Neural cell (in vitro differentiated cells): ENCODE measurements at regions not wholly inside any gene's neighbourhood (a gene's known extent, or its start where the extent isn't known, plus 50 kb on each side); places are given as distances from the start of the nearest gene placed in this dataset.

Experiments
- H2AFZ ChIP-seq: fragments of 200-600, 300-800 bp; sonication (generic), shearing (Covaris generic); 2 replicates; pipeline ENCODE4 v1.6.0; 2014; ENCODE audit warnings: low read depth, mild to moderate bottlenecking, antibody characterized with exemption, low read length, moderate library complexity
- H3F3A ChIP-seq: fragments of 200-600 bp; shearing (Covaris generic); 2 replicates; pipeline ENCODE4 v1.6.1; 2016; ENCODE audit warnings: mild to moderate bottlenecking, moderate library complexity, mixed read lengths, antibody characterized with exemption, low read length; ENCODE audit not compliant: insufficient read depth, poor library complexity, severe bottlenecking
- H3K27ac ChIP-seq: fragments of 200-600, 300-800 bp; sonication (generic), shearing (Covaris generic); 2 replicates; pipeline ENCODE4 v1.5.1; 2014; ENCODE audit warnings: mild to moderate bottlenecking, low read length, moderate library complexity
- H3K27me3 ChIP-seq: fragments of 300-800, 200-600 bp; sonication (generic), shearing (Covaris generic); 2 replicates; pipeline ENCODE4 v1.6.0; 2014; ENCODE audit warnings: mild to moderate bottlenecking, low read depth, low read length, moderate library complexity; ENCODE audit not compliant: insufficient read depth
- H3K36me3 ChIP-seq: fragments of 300-800, 200-600 bp; sonication (generic), shearing (Covaris generic); 2 replicates; pipeline ENCODE4 v1.5.1; 2014; ENCODE audit warnings: mild to moderate bottlenecking, antibody characterized with exemption, low read length, moderate library complexity; ENCODE audit not compliant: insufficient read depth
- H3K4me2 ChIP-seq: fragments of 300-800, 200-600 bp; sonication (generic), shearing (Covaris generic); 2 replicates; pipeline ENCODE4 v1.6.0; 2014; ENCODE audit warnings: mild to moderate bottlenecking, low read length
- H3K4me3 ChIP-seq: fragments of 300-800, 200-600 bp; sonication (generic), shearing (Covaris generic); 2 replicates; pipeline ENCODE4 v1.5.1; 2014; ENCODE audit warnings: mild to moderate bottlenecking, low read length, moderate library complexity
- H3K79me2 ChIP-seq: fragments of 200-600 bp; shearing (Covaris generic); replicated peaks from 2 replicates; pipeline ENCODE4 v1.6.0; 2014; ENCODE audit warnings: mild to moderate bottlenecking, low read length, moderate library complexity; ENCODE audit not compliant: insufficient read depth
- H3K9ac ChIP-seq: fragments of 300-800, 200-600 bp; sonication (generic), shearing (Covaris generic); 2 replicates; pipeline ENCODE4 v1.6.1; 2016; ENCODE audit warnings: mild to moderate bottlenecking, low read length, mixed read lengths
- H3K9me2 ChIP-seq: fragments of 200-600 bp; shearing (Covaris generic); 2 replicates; pipeline ENCODE4 v1.6.1; 2016; ENCODE audit warnings: mild to moderate bottlenecking, low read length, mixed read lengths; ENCODE audit not compliant: insufficient read depth
- H3K9me3 ChIP-seq: fragments of 200-600, 300-800 bp; sonication (generic), shearing (Covaris generic); 2 replicates; pipeline ENCODE4 v1.6.1; 2016; ENCODE audit warnings: mild to moderate bottlenecking, mixed run types, low read length, moderate library complexity, mixed read lengths
- H4K20me1 ChIP-seq: fragments of 200-600 bp; shearing (Covaris generic); 2 replicates; pipeline ENCODE4 v1.6.1; 2016; ENCODE audit warnings: mild to moderate bottlenecking, mixed run types; ENCODE audit not compliant: insufficient read depth
- EP300 ChIP-seq: fragments of 450-650 bp; conservative IDR thresholded peaks from 2 replicates; pipeline ENCODE4 v1.6.1; 2014; ENCODE audit warnings: antibody characterized with exemption, mild to moderate bottlenecking, moderate library complexity; ENCODE audit not compliant: poor library complexity, severe bottlenecking
- EZH2 ChIP-seq: fragments of 200-600, 300-800 bp; shearing (Covaris generic), sonication (generic); IDR thresholded peaks from 2 replicates; pipeline ENCODE4 v1.6.1; 2014; ENCODE audit warnings: antibody characterized with exemption, low read length, borderline replicate concordance, mild to moderate bottlenecking; ENCODE audit not compliant: insufficient read depth, poor library complexity, severe bottlenecking
- MXI1 ChIP-seq: fragments of 450-650 bp; conservative IDR thresholded peaks from 2 replicates; pipeline ENCODE4 v1.6.1; 2014; ENCODE audit warnings: antibody characterized with exemption, mild to moderate bottlenecking; ENCODE audit not compliant: poor library complexity, severe bottlenecking
- POLR2AphosphoS5 ChIP-seq: IDR thresholded peaks from 2 replicates; pipeline ENCODE4 v1.6.1; 2012
- RAD21 ChIP-seq: fragments of 450-650 bp; conservative IDR thresholded peaks from 2 replicates; pipeline ENCODE4 v1.6.1; 2014; ENCODE audit warnings: antibody characterized with exemption, mild to moderate bottlenecking, moderate library complexity
- SMC3 ChIP-seq: fragments of 450-650 bp; conservative IDR thresholded peaks from 2 replicates; pipeline ENCODE4 v1.6.1; 2014; ENCODE audit warnings: antibody characterized with exemption, mild to moderate bottlenecking, moderate library complexity; ENCODE audit not compliant: poor library complexity
- TAF1 ChIP-seq: IDR thresholded peaks from 2 replicates; pipeline ENCODE4 v1.6.1; 2012; ENCODE audit warnings: low read depth
- TF ChIP-seq, protein P1 (sequence below): fragments of 450-650 bp; IDR thresholded peaks from 2 replicates; pipeline ENCODE4 v1.5.1; 2014; ENCODE audit warnings: antibody characterized with exemption, mild to moderate bottlenecking, moderate library complexity; ENCODE audit not compliant: poor library complexity, severe bottlenecking
- TF ChIP-seq, protein P2 (sequence below): IDR thresholded peaks from 2 replicates; pipeline ENCODE4 v1.6.1; 2012; ENCODE audit warnings: borderline replicate concordance

DNA sequence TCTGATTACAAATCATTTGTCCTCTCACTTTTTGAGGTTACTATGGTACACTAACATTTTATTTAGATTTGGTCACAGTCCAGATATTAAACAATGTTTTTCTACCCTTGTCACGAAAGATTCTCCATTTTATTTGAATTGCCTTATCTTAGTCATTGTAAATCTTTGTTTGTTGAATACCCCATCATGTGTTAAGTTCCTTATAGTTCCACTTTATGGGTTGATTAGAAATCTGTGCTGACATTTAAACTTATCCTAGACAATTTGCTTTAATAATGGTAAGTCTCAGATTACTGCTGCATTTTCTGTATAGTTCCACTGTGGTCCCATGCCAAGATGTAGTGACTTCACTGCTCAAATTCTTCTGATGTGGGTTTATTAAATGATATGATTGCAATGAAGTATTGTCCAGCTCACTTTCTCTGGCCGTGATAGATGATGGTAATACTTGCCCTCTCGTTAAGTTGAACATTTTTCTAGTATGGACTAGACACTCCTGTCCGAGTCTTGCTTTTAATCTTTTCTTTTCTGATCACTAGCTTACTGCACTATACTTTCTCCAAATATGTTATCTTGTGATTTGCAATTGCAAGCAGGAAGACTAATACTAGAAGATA is 1107.3 kb downstream of the SLC6A15 start:
- H3K9me3 ChIP-seq: no peaks in the 10 kb centered on the region
- H3K9me2 ChIP-seq: no peaks in the 10 kb centered on the region
- H2AFZ ChIP-seq: no peak overlapping the region
- no peaks in the 10 kb centered on the region for H3K27me3 ChIP-seq
- TF ChIP-seq MXI1: no peak
- no peak for TF ChIP-seq TAF1
- no peak for TF ChIP-seq POLR2AphosphoS5
- no peak for TF ChIP-seq EP300
- TF ChIP-seq RAD21: no peak
- TF ChIP-seq, protein P1, sequence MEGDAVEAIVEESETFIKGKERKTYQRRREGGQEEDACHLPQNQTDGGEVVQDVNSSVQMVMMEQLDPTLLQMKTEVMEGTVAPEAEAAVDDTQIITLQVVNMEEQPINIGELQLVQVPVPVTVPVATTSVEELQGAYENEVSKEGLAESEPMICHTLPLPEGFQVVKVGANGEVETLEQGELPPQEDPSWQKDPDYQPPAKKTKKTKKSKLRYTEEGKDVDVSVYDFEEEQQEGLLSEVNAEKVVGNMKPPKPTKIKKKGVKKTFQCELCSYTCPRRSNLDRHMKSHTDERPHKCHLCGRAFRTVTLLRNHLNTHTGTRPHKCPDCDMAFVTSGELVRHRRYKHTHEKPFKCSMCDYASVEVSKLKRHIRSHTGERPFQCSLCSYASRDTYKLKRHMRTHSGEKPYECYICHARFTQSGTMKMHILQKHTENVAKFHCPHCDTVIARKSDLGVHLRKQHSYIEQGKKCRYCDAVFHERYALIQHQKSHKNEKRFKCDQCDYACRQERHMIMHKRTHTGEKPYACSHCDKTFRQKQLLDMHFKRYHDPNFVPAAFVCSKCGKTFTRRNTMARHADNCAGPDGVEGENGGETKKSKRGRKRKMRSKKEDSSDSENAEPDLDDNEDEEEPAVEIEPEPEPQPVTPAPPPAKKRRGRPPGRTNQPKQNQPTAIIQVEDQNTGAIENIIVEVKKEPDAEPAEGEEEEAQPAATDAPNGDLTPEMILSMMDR: no peak
- no peak overlapping the region for H3K27ac ChIP-seq
- no peak overlapping the region for H3K9ac ChIP-seq
- H3F3A ChIP-seq: no peaks in the 10 kb centered on the region
- H3K4me2 ChIP-seq: no peak overlapping the region
- H3K36me3 ChIP-seq: no peaks in the 10 kb centered on the region
- no peak overlapping the region for H3K4me3 ChIP-seq
- H4K20me1 ChIP-seq: no peaks in the 10 kb centered on the region
- H3K79me2 ChIP-seq: no peaks in the 10 kb centered on the region

DNA sequence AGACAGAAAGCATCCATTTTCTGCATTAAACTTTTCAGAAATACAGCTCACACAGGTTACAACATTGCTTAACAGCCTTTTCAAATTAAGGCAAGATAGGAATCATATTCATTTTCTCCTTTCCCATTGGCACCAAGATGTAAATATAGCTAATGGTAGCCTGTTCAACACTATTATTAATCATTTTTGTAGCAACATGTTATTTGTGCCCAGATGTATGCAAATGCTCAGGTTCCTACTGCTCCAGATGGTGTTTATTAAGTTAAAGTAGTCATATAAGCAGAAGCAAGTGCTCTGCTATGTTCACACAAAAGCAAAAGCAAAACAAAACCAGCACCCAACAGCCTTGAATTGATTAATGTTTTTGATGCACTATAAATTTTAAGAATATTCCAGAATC is 1110.6 kb downstream of the SLC6A15 start:
- Histone ChIP-seq H3K27ac (no peak overlapping the region), H3K79me2 (no peaks in the 10 kb centered on the region), H3K4me3 (no peak overlapping the region), H2AFZ (no peak overlapping the region), H3K36me3 (no peaks in the 10 kb centered on the region), H3K27me3 (no peaks in the 10 kb centered on the region), H3K4me2 (no peak overlapping the region), H3F3A (no peaks in the 10 kb centered on the region), H4K20me1 (no peaks in the 10 kb centered on the region), H3K9me2 (no peaks in the 10 kb centered on the region), H3K9me3 (no peaks in the 10 kb centered on the region), H3K9ac (no peak overlapping the region)
- TF ChIP-seq EZH2: no peak
- TF ChIP-seq MXI1: no peak
- TF ChIP-seq RAD21: no peak

DNA sequence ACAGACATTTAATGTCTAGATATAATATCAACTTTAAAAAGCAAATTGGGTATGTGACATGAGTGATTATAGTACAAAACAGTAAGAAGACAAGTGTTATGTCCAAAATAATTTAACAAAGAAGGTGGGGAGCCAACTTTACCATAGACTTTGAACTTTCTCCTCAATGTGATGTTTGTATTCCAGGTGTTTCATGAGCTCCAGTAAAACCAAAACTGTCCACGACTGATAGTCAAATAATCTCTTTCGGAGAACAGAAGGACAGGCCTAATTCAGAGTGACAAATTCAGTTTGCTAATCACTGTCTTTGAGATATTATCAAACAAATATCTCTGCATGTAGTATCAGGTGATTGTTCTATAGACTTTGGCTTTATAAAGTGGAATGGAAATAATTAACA is 1112.6 kb downstream of the SLC6A15 start:
- Histone ChIP-seq H3K27ac (no peak overlapping the region), H2AFZ (no peak overlapping the region), H3F3A (no peaks in the 10 kb centered on the region), H3K9ac (no peak overlapping the region), H3K36me3 (no peaks in the 10 kb centered on the region), H3K9me3 (no peaks in the 10 kb centered on the region), H3K27me3 (no peaks in the 10 kb centered on the region), H3K9me2 (no peaks in the 10 kb centered on the region), H3K4me2 (no peak overlapping the region), H3K79me2 (no peaks in the 10 kb centered on the region), H3K4me3 (no peak overlapping the region), H4K20me1 (no peaks in the 10 kb centered on the region)
- TF ChIP-seq, protein P2, sequence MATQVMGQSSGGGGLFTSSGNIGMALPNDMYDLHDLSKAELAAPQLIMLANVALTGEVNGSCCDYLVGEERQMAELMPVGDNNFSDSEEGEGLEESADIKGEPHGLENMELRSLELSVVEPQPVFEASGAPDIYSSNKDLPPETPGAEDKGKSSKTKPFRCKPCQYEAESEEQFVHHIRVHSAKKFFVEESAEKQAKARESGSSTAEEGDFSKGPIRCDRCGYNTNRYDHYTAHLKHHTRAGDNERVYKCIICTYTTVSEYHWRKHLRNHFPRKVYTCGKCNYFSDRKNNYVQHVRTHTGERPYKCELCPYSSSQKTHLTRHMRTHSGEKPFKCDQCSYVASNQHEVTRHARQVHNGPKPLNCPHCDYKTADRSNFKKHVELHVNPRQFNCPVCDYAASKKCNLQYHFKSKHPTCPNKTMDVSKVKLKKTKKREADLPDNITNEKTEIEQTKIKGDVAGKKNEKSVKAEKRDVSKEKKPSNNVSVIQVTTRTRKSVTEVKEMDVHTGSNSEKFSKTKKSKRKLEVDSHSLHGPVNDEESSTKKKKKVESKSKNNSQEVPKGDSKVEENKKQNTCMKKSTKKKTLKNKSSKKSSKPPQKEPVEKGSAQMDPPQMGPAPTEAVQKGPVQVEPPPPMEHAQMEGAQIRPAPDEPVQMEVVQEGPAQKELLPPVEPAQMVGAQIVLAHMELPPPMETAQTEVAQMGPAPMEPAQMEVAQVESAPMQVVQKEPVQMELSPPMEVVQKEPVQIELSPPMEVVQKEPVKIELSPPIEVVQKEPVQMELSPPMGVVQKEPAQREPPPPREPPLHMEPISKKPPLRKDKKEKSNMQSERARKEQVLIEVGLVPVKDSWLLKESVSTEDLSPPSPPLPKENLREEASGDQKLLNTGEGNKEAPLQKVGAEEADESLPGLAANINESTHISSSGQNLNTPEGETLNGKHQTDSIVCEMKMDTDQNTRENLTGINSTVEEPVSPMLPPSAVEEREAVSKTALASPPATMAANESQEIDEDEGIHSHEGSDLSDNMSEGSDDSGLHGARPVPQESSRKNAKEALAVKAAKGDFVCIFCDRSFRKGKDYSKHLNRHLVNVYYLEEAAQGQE: no peak
- TF ChIP-seq EZH2 (no peak), TAF1 (no peak), EP300 (no peak), POLR2AphosphoS5 (no peak), RAD21 (no peak), MXI1 (no peak), SMC3 (no peak)
- TF ChIP-seq, protein P1: no peak
